ENCODE measurements at regions not wholly inside any gene's neighbourhood (a gene's known extent, or its start where the extent isn't known, plus 50 kb on each side); places are given as distances from the start of the nearest gene placed in this dataset.

DNA sequence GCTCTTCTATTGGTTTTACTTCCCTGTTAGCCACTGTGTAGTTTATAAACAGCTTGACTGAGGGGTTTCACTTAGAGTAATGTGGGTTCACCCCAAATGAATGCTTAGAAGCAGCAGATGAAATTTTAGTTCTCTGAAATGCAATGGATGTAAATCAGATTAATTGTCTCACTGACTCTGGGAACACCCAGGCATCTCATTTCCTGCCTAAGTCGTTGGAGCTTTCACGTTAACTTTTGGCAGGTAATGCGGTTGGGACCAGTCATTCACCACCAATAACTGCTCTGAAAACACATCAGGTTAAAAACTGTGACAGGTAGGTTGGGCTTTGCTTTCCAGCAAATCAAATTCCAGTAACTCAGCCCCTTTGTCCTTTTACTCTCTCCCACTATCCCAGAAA is 775.4 kb downstream of the NTRK3 start:
- TF ChIP-seq POLR2A (IDR thresholded peaks at IDR 0.05; ENCODE audit: borderline replicate concordance, extremely low read depth, insufficient read depth, insufficient read length), result no peak
- TF ChIP-seq CTCF (IDR thresholded peaks at IDR 0.05 in 2 of 3, conservative IDR thresholded peaks at IDR 0.05 in 1 of 3; ENCODE audit: borderline replicate concordance in 1 of 3, insufficient read depth in 1 of 3, low read depth in 2 of 3, low read length in 2 of 3), result no peak
- no peak for TF ChIP-seq POLR2AphosphoS5 (IDR thresholded peaks at IDR 0.05; ENCODE audit: low read depth, low read length)
- TF ChIP-seq MAX (IDR thresholded peaks at IDR 0.05), result no peak
- no peak for TF ChIP-seq SIN3A (IDR thresholded peaks at IDR 0.05; ENCODE audit: low read depth)
- no peak for TF ChIP-seq JUND (IDR thresholded peaks at IDR 0.05)
